Breast epithelium (tissue), 4 donors: ENCODE measurements at regions not wholly inside any gene's neighbourhood (a gene's known extent, or its start where the extent isn't known, plus 50 kb on each side); places are given as distances from the start of the nearest gene placed in this dataset.

Experiments used
- DNase-seq, 2 donors: peaks; one replicate each; pipeline ENCODE4 v3.0.0-alpha.2; 2019; ENCODE audit warnings: low spot score in 2 of 2
- H3K27ac ChIP-seq, 2 donors: fragments of 200-600 bp; sonication (generic) in 1 of 2; one replicate each; pipeline ENCODE4 v1.5.1; 2016 to 2019; ENCODE audit warnings: mild to moderate bottlenecking in 1 of 2
- H3K27me3 ChIP-seq, 2 donors: fragments of 200-600 bp; sonication (generic) in 1 of 2; one replicate each; pipeline versions ENCODE4 v1.5.1 to v1.6.0; 2017 to 2019; ENCODE audit warnings: control low read depth in 1 of 2, mild to moderate bottlenecking in 1 of 2
- H3K36me3 ChIP-seq: fragments of 200-600 bp; one replicate; pipeline ENCODE4 v1.5.1; 2019
- H3K4me1 ChIP-seq, 2 donors: fragments of 200-600 bp; sonication (generic); one replicate each; pipeline ENCODE4 v1.5.1; 2016 to 2019; ENCODE audit warnings: control low read depth in 1 of 2
- H3K4me3 ChIP-seq, 3 donors: fragments of 200-600 bp; sonication (generic); 1 replicate in 2 of 3; 2 replicates in 1 of 3; pipeline ENCODE4 v1.5.1; 2016 to 2019; ENCODE audit warnings: mild to moderate bottlenecking in 3 of 3, moderate library complexity in 2 of 3
- H3K9me3 ChIP-seq, 2 donors: fragments of 200-600 bp; sonication (generic) in 1 of 2; one replicate each; pipeline ENCODE4 v1.5.1; 2016 to 2019; ENCODE audit warnings: control low read depth in 1 of 2
- CTCF ChIP-seq, 3 donors: fragments of 450-650 bp; IDR thresholded peaks; one replicate each; pipeline ENCODE4 v1.5.1; 2016 to 2017; ENCODE audit warnings: antibody characterized with exemption in 3 of 3, mild to moderate bottlenecking in 3 of 3, moderate library complexity in 3 of 3
- POLR2A ChIP-seq: fragments of 450-650 bp; IDR thresholded peaks from one replicate; pipeline ENCODE4 v1.6.1; 2016; ENCODE audit warnings: antibody characterized with exemption, mild to moderate bottlenecking, moderate library complexity
- POLR2AphosphoS5 ChIP-seq, 3 donors: sonication (generic); formaldehyde crosslinking; IDR thresholded peaks; one replicate each; pipeline ENCODE4 v1.6.1; 2017; ENCODE audit warnings: antibody characterized with exemption in 3 of 3
- intact Hi-C: fragments of 100-400 bp; cut with DNase I; formaldehyde crosslinking; loops from one replicate; pipeline ENCODE4 v1.15.1; 2023; ENCODE audit warnings: low total_unique reads

DNA sequence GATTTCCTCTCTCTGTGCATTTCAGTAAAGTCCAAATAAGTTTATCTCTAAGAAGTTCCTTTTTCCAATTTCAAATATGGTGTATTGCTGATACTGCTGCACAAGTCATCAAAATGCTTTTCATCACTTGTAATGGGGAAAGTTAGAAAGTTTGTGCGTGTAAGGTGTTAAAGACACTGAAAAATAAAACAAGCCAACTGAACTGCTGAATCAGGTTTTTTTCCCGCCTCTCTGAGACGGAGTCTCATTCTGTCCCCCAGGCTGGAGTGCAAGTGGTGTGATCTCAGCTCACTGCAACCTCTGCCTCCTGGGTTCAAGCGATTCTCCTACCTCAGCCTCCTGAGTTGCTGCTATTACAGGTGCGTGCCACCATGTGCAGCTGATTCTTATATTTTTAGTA is 400.9 kb downstream of the LRRC70 start:
- Histone ChIP-seq H3K4me1 (no peaks in the 10 kb centered on the region), H3K9me3 (no peaks in the 10 kb centered on the region), H3K27me3 (no peaks in the 10 kb centered on the region), H3K27ac (no peak overlapping the region), H3K4me3 (no peak overlapping the region), H3K36me3 (no peaks in the 10 kb centered on the region)
- DNase-seq: no peak
- intact Hi-C loops: no loop called here
- TF ChIP-seq POLR2AphosphoS5 (IDR thresholded peaks at IDR 0.05) (no peak), CTCF (IDR thresholded peaks at IDR 0.05) (no peak), POLR2A (no peak)

GRCh38 chr5:62977661-62978060 is 399.0 kb downstream of the LRRC70 start:
- H3K36me3 ChIP-seq: no peaks in the 10 kb centered on the region
- intact Hi-C loops: no loop called here
- no peak for TF ChIP-seq POLR2A
- TF ChIP-seq CTCF (IDR thresholded peaks at IDR 0.05): no peak
- TF ChIP-seq POLR2AphosphoS5 (IDR thresholded peaks at IDR 0.05): no peak
- no peak overlapping the region for H3K4me3 ChIP-seq
- no peak overlapping the region for H3K27ac ChIP-seq
- no peaks in the 10 kb centered on the region for H3K4me1 ChIP-seq
- DNase-seq: no peak
- no peaks in the 10 kb centered on the region for H3K27me3 ChIP-seq
- no peaks in the 10 kb centered on the region for H3K9me3 ChIP-seq

GRCh38 chr5:62974623-62975022 is 396.0 kb downstream of the LRRC70 start:
- H3K27ac ChIP-seq: no peak overlapping the region
- DNase-seq: no peak
- H3K4me1 ChIP-seq: no peaks in the 10 kb centered on the region
- H3K9me3 ChIP-seq: no peaks in the 10 kb centered on the region
- H3K4me3 ChIP-seq: no peak overlapping the region
- H3K27me3 ChIP-seq: no peaks in the 10 kb centered on the region
- H3K36me3 ChIP-seq: no peaks in the 10 kb centered on the region
- TF ChIP-seq POLR2A (no peak), POLR2AphosphoS5 (IDR thresholded peaks at IDR 0.05) (no peak), CTCF (IDR thresholded peaks at IDR 0.05) (no peak)
- intact Hi-C loops: no loop called here

DNA sequence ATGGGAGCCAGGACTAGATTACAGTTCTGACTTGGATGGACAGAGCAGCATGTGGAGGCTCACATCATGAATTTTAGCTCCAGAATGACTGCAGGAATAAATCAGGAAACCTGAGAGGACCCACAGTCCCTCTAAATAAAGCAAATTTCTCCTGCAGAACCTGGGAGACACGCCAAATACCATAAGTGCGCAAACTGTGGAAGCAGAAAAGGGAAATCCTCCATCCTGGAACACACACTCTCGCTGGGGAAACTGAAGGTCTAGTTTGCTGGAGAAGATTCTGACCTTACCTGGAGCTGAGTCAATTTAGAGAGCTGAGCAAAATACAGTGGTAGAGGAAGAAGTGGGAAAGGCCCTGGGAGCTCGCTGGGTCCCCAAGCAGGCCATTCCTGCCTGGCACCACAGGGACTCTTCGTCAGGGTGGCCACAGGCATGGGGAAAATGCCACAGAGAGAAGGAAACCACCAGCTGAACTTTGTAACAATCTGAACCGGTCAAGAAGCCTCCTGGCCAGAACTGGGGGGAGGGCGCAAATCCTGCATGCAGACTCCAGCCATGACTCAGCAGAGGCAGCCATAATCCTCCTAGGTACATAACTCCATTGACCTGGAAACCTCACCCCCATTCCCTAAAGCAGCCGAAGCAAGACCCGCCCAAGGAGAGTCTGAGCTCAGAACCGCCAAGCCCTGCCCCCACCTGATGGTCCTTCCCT is 390.9 kb downstream of the LRRC70 start:
- Histone ChIP-seq H3K27me3 (no peaks in the 10 kb centered on the region), H3K4me3 (no peak overlapping the region), H3K9me3 (peaks cover 11 to 13% of the 10 kb centered on the region in 2 donors), H3K27ac (no peak overlapping the region), H3K36me3 (no peaks in the 10 kb centered on the region), H3K4me1 (no peaks in the 10 kb centered on the region)
- TF ChIP-seq CTCF (IDR thresholded peaks at IDR 0.05) (no peak), POLR2A (no peak), POLR2AphosphoS5 (IDR thresholded peaks at IDR 0.05) (no peak)
- intact Hi-C loops: no loop called here
- DNase-seq: no peak

DNA sequence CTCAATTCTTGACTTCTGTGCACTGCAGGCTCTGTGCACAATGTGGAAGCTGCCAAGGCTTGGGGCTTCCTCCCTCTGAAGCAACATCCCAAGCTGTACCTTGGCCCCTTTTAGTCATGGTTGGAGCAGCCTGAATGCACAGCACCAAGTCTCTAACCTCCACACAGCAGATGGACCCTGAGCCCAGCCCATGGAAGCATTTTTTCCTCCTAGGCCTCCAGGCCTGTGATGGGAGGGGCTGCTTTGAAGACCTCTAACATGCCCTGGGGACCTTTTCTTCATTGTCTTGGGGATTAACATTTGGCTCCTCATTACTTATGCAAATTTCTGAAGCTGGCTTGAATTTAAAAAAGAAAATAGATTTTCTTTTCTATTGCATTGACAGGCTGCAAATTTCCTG is 385.8 kb downstream of the LRRC70 start:
- Histone ChIP-seq H3K4me3 (no peak overlapping the region), H3K4me1 (no peaks in the 10 kb centered on the region), H3K9me3 (peaks cover 23 to 31% of the 10 kb centered on the region in 2 donors), H3K36me3 (no peaks in the 10 kb centered on the region), H3K27me3 (no peaks in the 10 kb centered on the region), H3K27ac (no peak overlapping the region)
- intact Hi-C loops: no loop called here
- TF ChIP-seq POLR2AphosphoS5 (IDR thresholded peaks at IDR 0.05) (no peak), POLR2A (no peak), CTCF (IDR thresholded peaks at IDR 0.05) (no peak)
- DNase-seq: no peak
